GM23338 (cell line): ENCODE measurements at regions not wholly inside any gene's neighbourhood (a gene's known extent, or its start where the extent isn't known, plus 50 kb on each side); places are given as distances from the start of the nearest gene placed in this dataset.

Experiments
- ATAC-seq: fragments of 200-7000 bp; cut with Tn5 transposase; 3 replicates; pipeline ENCODE4 v1.9.1; 2020
- DNase-seq: peaks from one replicate; pipeline ENCODE4 v3.0.0-alpha.2; 2015; ENCODE audit warnings: low spot score
- H2AFZ ChIP-seq: fragments of 200-600 bp; sonication (generic); 2 replicates; pipeline ENCODE4 v1.8.0; 2016; ENCODE audit warnings: antibody characterized with exemption, mild to moderate bottlenecking, moderate library complexity
- H3F3A ChIP-seq: fragments of 200-600 bp; sonication (generic); replicated peaks from 2 replicates; pipeline ENCODE4 v1.8.0; 2017; ENCODE audit warnings: antibody characterized with exemption, mixed run types, low read depth
- H3K27ac ChIP-seq: fragments of 200-600 bp; sonication (generic); 2 replicates; pipeline ENCODE4 v1.6.1; 2016; ENCODE audit warnings: low read depth
- H3K27me3 ChIP-seq: fragments of 200-600 bp; sonication (generic); 2 replicates; pipeline ENCODE4 v1.8.0; 2016; ENCODE audit warnings: mild to moderate bottlenecking, mixed run types, moderate library complexity; ENCODE audit not compliant: insufficient read depth
- H3K36me3 ChIP-seq: fragments of 200-600 bp; sonication (generic); 2 replicates; pipeline ENCODE4 v1.8.0; 2016; ENCODE audit warnings: mild to moderate bottlenecking; ENCODE audit not compliant: insufficient read depth
- H3K4me1 ChIP-seq: fragments of 200-600 bp; sonication (generic); 2 replicates; pipeline ENCODE4 v1.8.0; 2016; ENCODE audit warnings: mild to moderate bottlenecking, moderate library complexity; ENCODE audit not compliant: insufficient read depth
- H3K4me2 ChIP-seq: fragments of 200-600 bp; sonication (generic); 2 replicates; pipeline ENCODE4 v1.7.1; 2017; ENCODE audit warnings: mixed run types
- H3K4me3 ChIP-seq: fragments of 200-600 bp; sonication (generic); 2 replicates; pipeline ENCODE4 v1.6.1; 2016; ENCODE audit warnings: mixed run types
- H3K79me2 ChIP-seq: fragments of 200-600 bp; sonication (generic); replicated peaks from 2 replicates; pipeline ENCODE4 v1.8.0; 2017; ENCODE audit warnings: mild to moderate bottlenecking; ENCODE audit not compliant: insufficient read depth
- H3K9me2 ChIP-seq: fragments of 200-600 bp; sonication (generic); 2 replicates; pipeline ENCODE4 v1.8.0; 2017; ENCODE audit not compliant: insufficient read depth
- H4K20me1 ChIP-seq: fragments of 200-600 bp; sonication (generic); replicated peaks from 2 replicates; pipeline ENCODE4 v1.8.0; 2017; ENCODE audit warnings: mild to moderate bottlenecking; ENCODE audit not compliant: insufficient read depth
- H3K27ac Mint-ChIP-seq: 2 replicates; pipeline ENCODE4 v1.8.0; 2020; ENCODE audit warnings: inconsistent platforms, mild to moderate bottlenecking, moderate library complexity, mixed read lengths
- H3K27me3 Mint-ChIP-seq: 3 replicates; pipeline ENCODE4 v1.8.0; 2022; ENCODE audit warnings: low read depth, mild to moderate bottlenecking, moderate library complexity, mixed read lengths, inconsistent platforms; ENCODE audit not compliant: insufficient read depth, poor library complexity
- H3K36me3 Mint-ChIP-seq: 3 replicates; pipeline ENCODE4 v1.8.0; 2021; ENCODE audit warnings: low read depth, mild to moderate bottlenecking, inconsistent platforms, moderate library complexity, mixed read lengths
- H3K4me1 Mint-ChIP-seq: 3 replicates; pipeline ENCODE4 v1.8.0; 2020; ENCODE audit warnings: mild to moderate bottlenecking, inconsistent platforms, mixed read lengths
- H3K4me3 Mint-ChIP-seq: 3 replicates; pipeline ENCODE4 v1.8.0; 2021; ENCODE audit warnings: moderate library complexity, mild to moderate bottlenecking, inconsistent platforms, mixed read lengths
- H3K9me3 Mint-ChIP-seq: 3 replicates; pipeline ENCODE4 v1.8.0; 2020; ENCODE audit warnings: moderate library complexity, mild to moderate bottlenecking, inconsistent platforms, mixed read lengths
- CREB1 ChIP-seq: fragments of 250-450 bp; sonication (Bioruptor Pico); IDR thresholded peaks from 2 replicates; pipeline ENCODE4 v1.5.0; 2020; ENCODE audit warnings: low read depth, mild to moderate bottlenecking, moderate library complexity
- CTCF ChIP-seq, 2 experiments: fragments of 200-600 bp in 1 of 2; sonication (generic) in 1 of 2; conservative IDR thresholded peaks; 2 replicates each; pipeline versions ENCODE4 v1.5.1 to v1.6.1; 2016 to 2017; ENCODE audit warnings: antibody characterized with exemption in 2 of 2, low read depth in 2 of 2, mild to moderate bottlenecking in 2 of 2, moderate library complexity in 1 of 2
- ETS1 ChIP-seq: IDR thresholded peaks from 2 replicates; pipeline ENCODE4 v1.6.1; 2016; ENCODE audit warnings: antibody characterized with exemption
- EZH2 ChIP-seq: fragments of 200-600 bp; sonication (generic); IDR thresholded peaks from one replicate; pipeline ENCODE4 v1.8.0; 2017; ENCODE audit warnings: antibody characterized with exemption, mild to moderate bottlenecking, low read depth; ENCODE audit not compliant: unreplicated experiment
- EZH2phosphoT487 ChIP-seq: fragments of 200-600 bp; sonication (generic); IDR thresholded peaks from one replicate; pipeline ENCODE4 v1.8.1; 2018; ENCODE audit warnings: antibody characterized with exemption; ENCODE audit not compliant: unreplicated experiment
- JUNB ChIP-seq: IDR thresholded peaks from one replicate; pipeline ENCODE4 v1.6.1; 2016; ENCODE audit warnings: antibody characterized with exemption; ENCODE audit not compliant: unreplicated experiment
- NANOG ChIP-seq: IDR thresholded peaks from 2 replicates; pipeline ENCODE4 v1.6.1; 2016; ENCODE audit warnings: antibody characterized with exemption, borderline replicate concordance
- POLR2AphosphoS5 ChIP-seq: IDR thresholded peaks from 2 replicates; pipeline ENCODE4 v1.6.1; 2016; ENCODE audit warnings: antibody characterized with exemption, low read depth
- STAT1 ChIP-seq: IDR thresholded peaks from one replicate; pipeline ENCODE4 v1.6.1; 2016; ENCODE audit warnings: antibody characterized with exemption; ENCODE audit not compliant: unreplicated experiment
- ZNF114 ChIP-seq: fragments of 250-450 bp; sonication (Bioruptor Pico); IDR thresholded peaks from 2 replicates; pipeline ENCODE4 v1.5.0; 2020; ENCODE audit warnings: mild to moderate bottlenecking, moderate library complexity
- ZNF331 ChIP-seq: fragments of 250-450 bp; sonication (Bioruptor Pico); IDR thresholded peaks from 2 replicates; pipeline ENCODE4 v1.5.0; 2020; ENCODE audit warnings: low read depth, mild to moderate bottlenecking, moderate library complexity
- TF ChIP-seq, protein P1 (sequence below): fragments of 250-450 bp; sonication (Bioruptor Pico); IDR thresholded peaks from 2 replicates; pipeline ENCODE4 v1.5.0; 2020; ENCODE audit warnings: mild to moderate bottlenecking, moderate library complexity
- TF ChIP-seq, protein P2 (sequence below): IDR thresholded peaks from one replicate; pipeline ENCODE4 v1.6.1; 2018; ENCODE audit warnings: antibody characterized with exemption; ENCODE audit not compliant: unreplicated experiment

DNA sequence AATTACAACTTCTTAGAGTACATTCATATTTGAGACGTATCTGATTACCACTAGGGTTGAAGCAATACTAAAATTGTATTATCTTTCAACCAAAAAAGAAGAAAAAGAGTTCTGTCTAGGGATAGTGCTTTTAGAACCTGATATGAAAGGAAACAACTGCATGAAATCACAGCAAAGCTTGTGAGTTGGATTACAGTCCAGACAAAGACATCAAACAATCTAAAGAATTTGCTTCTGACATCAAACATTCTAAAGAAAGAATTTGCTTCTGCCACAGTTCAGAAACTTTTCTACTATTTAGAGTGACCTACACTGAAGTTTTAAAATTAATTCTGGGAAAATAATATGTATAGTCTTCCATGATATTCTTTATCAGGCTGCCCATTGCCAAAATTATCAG is 1141.1 kb upstream of the ACO1 start:
- Histone ChIP-seq H3K4me2 (no peak overlapping the region), H3K79me2 (no peaks in the 10 kb centered on the region), H3F3A (no peaks in the 10 kb centered on the region), H3K27me3 (no peaks in the 10 kb centered on the region), H3K9me2 (no peaks in the 10 kb centered on the region), H3K27ac (no peak overlapping the region), H3K36me3 (no peaks in the 10 kb centered on the region), H3K4me1 (no peaks in the 10 kb centered on the region), H2AFZ (no peak overlapping the region), H4K20me1 (no peaks in the 10 kb centered on the region), H3K4me3 (no peak overlapping the region)
- TF ChIP-seq NANOG (no peak), CTCF (conservative IDR thresholded peaks at IDR 0.05; ENCODE audit: low read depth in 2 of 2) (no peak), JUNB (no peak), EZH2phosphoT487 (no peak), EZH2 (no peak), ZNF114 (CRISPR knock-in tag) (no peak), STAT1 (no peak), CREB1 (no peak), ETS1 (no peak), ZNF331 (no peak), POLR2AphosphoS5 (no peak)
- TF ChIP-seq, protein P1, sequence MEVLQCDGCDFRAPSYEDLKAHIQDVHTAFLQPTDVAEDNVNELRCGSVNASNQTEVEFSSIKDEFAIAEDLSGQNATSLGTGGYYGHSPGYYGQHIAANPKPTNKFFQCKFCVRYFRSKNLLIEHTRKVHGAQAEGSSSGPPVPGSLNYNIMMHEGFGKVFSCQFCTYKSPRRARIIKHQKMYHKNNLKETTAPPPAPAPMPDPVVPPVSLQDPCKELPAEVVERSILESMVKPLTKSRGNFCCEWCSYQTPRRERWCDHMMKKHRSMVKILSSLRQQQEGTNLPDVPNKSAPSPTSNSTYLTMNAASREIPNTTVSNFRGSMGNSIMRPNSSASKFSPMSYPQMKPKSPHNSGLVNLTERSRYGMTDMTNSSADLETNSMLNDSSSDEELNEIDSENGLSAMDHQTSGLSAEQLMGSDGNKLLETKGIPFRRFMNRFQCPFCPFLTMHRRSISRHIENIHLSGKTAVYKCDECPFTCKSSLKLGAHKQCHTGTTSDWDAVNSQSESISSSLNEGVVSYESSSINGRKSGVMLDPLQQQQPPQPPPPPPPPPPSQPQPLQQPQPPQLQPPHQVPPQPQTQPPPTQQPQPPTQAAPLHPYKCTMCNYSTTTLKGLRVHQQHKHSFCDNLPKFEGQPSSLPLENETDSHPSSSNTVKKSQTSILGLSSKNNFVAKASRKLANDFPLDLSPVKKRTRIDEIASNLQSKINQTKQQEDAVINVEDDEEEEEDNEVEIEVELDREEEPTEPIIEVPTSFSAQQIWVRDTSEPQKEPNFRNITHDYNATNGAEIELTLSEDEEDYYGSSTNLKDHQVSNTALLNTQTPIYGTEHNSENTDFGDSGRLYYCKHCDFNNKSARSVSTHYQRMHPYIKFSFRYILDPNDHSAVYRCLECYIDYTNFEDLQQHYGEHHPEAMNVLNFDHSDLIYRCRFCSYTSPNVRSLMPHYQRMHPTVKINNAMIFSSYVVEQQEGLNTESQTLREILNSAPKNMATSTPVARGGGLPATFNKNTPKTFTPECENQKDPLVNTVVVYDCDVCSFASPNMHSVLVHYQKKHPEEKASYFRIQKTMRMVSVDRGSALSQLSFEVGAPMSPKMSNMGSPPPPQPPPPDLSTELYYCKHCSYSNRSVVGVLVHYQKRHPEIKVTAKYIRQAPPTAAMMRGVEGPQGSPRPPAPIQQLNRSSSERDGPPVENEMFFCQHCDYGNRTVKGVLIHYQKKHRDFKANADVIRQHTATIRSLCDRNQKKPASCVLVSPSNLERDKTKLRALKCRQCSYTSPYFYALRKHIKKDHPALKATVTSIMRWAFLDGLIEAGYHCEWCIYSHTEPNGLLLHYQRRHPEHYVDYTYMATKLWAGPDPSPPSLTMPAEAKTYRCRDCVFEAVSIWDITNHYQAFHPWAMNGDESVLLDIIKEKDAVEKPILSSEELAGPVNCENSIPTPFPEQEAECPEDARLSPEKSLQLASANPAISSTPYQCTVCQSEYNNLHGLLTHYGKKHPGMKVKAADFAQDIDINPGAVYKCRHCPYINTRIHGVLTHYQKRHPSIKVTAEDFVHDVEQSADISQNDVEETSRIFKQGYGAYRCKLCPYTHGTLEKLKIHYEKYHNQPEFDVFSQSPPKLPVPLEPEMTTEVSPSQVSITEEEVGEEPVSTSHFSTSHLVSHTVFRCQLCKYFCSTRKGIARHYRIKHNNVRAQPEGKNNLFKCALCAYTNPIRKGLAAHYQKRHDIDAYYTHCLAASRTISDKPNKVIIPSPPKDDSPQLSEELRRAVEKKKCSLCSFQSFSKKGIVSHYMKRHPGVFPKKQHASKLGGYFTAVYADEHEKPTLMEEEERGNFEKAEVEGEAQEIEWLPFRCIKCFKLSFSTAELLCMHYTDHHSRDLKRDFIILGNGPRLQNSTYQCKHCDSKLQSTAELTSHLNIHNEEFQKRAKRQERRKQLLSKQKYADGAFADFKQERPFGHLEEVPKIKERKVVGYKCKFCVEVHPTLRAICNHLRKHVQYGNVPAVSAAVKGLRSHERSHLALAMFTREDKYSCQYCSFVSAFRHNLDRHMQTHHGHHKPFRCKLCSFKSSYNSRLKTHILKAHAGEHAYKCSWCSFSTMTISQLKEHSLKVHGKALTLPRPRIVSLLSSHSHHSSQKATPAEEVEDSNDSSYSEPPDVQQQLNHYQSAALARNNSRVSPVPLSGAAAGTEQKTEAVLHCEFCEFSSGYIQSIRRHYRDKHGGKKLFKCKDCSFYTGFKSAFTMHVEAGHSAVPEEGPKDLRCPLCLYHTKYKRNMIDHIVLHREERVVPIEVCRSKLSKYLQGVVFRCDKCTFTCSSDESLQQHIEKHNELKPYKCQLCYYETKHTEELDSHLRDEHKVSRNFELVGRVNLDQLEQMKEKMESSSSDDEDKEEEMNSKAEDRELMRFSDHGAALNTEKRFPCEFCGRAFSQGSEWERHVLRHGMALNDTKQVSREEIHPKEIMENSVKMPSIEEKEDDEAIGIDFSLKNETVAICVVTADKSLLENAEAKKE, result no peak
- TF ChIP-seq, protein P2, sequence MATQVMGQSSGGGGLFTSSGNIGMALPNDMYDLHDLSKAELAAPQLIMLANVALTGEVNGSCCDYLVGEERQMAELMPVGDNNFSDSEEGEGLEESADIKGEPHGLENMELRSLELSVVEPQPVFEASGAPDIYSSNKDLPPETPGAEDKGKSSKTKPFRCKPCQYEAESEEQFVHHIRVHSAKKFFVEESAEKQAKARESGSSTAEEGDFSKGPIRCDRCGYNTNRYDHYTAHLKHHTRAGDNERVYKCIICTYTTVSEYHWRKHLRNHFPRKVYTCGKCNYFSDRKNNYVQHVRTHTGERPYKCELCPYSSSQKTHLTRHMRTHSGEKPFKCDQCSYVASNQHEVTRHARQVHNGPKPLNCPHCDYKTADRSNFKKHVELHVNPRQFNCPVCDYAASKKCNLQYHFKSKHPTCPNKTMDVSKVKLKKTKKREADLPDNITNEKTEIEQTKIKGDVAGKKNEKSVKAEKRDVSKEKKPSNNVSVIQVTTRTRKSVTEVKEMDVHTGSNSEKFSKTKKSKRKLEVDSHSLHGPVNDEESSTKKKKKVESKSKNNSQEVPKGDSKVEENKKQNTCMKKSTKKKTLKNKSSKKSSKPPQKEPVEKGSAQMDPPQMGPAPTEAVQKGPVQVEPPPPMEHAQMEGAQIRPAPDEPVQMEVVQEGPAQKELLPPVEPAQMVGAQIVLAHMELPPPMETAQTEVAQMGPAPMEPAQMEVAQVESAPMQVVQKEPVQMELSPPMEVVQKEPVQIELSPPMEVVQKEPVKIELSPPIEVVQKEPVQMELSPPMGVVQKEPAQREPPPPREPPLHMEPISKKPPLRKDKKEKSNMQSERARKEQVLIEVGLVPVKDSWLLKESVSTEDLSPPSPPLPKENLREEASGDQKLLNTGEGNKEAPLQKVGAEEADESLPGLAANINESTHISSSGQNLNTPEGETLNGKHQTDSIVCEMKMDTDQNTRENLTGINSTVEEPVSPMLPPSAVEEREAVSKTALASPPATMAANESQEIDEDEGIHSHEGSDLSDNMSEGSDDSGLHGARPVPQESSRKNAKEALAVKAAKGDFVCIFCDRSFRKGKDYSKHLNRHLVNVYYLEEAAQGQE, result no peak
- H3K27ac Mint-ChIP-seq, result no peak overlapping the region
- DNase-seq, result no peak
- no peaks in the 10 kb centered on the region for H3K9me3 Mint-ChIP-seq
- H3K4me3 Mint-ChIP-seq, result no peak overlapping the region
- no peak for ATAC-seq
- H3K4me1 Mint-ChIP-seq, result no peaks in the 10 kb centered on the region
- no peaks in the 10 kb centered on the region for H3K36me3 Mint-ChIP-seq
- H3K27me3 Mint-ChIP-seq, result no peaks in the 10 kb centered on the region
